ENCODE measurements at regions not wholly inside any gene's neighbourhood (a gene's known extent, or its start where the extent isn't known, plus 50 kb on each side); places are given as distances from the start of the nearest gene placed in this dataset.

GRCh38 chr1:82297139-82297896 lies 496.6 kb downstream of the ADGRL2 start:
- no peak for TF ChIP-seq CTCF (IDR thresholded peaks at IDR 0.05; ENCODE audit: control insufficient read depth, insufficient read depth, low read depth, low read length, missing control alignments)
- H3K4me3 ChIP-seq (ENCODE audit: control insufficient read depth, low read depth, low read length), result no peak overlapping the region
- no peak for DNase-seq (ENCODE audit: low read depth)

- no peak overlapping the region for H3K4me3 ChIP-seq (ENCODE audit: control insufficient read depth, low read depth, low read length)
- DNase-seq (ENCODE audit: low read depth), result no peak
- TF ChIP-seq CTCF (IDR thresholded peaks at IDR 0.05; ENCODE audit: control insufficient read depth, insufficient read depth, low read depth, low read length, missing control alignments), result no peak
These were observed 486.8 kb downstream of the ADGRL2 start for GRCh38 chr1:82287556-82287955.

GRCh38 chr1:82284213-82284612 lies 483.5 kb downstream of the ADGRL2 start:
- TF ChIP-seq CTCF (IDR thresholded peaks at IDR 0.05; ENCODE audit: control insufficient read depth, insufficient read depth, low read depth, low read length, missing control alignments), result no peak
- DNase-seq (ENCODE audit: low read depth), result no peak
- H3K4me3 ChIP-seq (ENCODE audit: control insufficient read depth, low read depth, low read length), result no peak overlapping the region

- H3K4me3 ChIP-seq (ENCODE audit: control insufficient read depth, low read depth, low read length), result no peak overlapping the region
- DNase-seq (ENCODE audit: low read depth), result no peak
- no peak for TF ChIP-seq CTCF (IDR thresholded peaks at IDR 0.05; ENCODE audit: control insufficient read depth, insufficient read depth, low read depth, low read length, missing control alignments)
These were observed 478.5 kb downstream of the ADGRL2 start for GRCh38 chr1:82279241-82279640.

- TF ChIP-seq CTCF (IDR thresholded peaks at IDR 0.05; ENCODE audit: control insufficient read depth, insufficient read depth, low read depth, low read length, missing control alignments), result no peak
- no peak overlapping the region for H3K4me3 ChIP-seq (ENCODE audit: control insufficient read depth, low read depth, low read length)
- no peak for DNase-seq (ENCODE audit: low read depth)
These were observed 473.1 kb downstream of the ADGRL2 start for GRCh38 chr1:82273816-82274215.

- no peak overlapping the region for H3K4me3 ChIP-seq (ENCODE audit: control insufficient read depth, low read depth, low read length)
- DNase-seq (ENCODE audit: low read depth), result no peak
- TF ChIP-seq CTCF (IDR thresholded peaks at IDR 0.05; ENCODE audit: control insufficient read depth, insufficient read depth, low read depth, low read length, missing control alignments), result no peak
These were observed 468.7 kb downstream of the ADGRL2 start for GRCh38 chr1:82269431-82269830.
